Liver (tissue), 8 donors: ENCODE measurements at regions not wholly inside any gene's neighbourhood (a gene's known extent, or its start where the extent isn't known, plus 50 kb on each side); places are given as distances from the start of the nearest gene placed in this dataset.

Experiments used
- DNase-seq: peaks from one replicate; pipeline ENCODE4 v3.0.0-alpha.2; 2017; ENCODE audit warnings: low spot score
- H3K27ac ChIP-seq, 2 donors: one replicate each; pipeline ENCODE4 v1.7.0; 2013; ENCODE audit warnings: inconsistent platforms in 2 of 2, low read length in 2 of 2, control low read depth in 1 of 2, low read depth in 1 of 2, mild to moderate bottlenecking in 1 of 2
- H3K27me3 ChIP-seq, 4 donors: one replicate each; pipeline versions ENCODE4 v1.6.1 to v1.7.0; 2013; ENCODE audit warnings: low read length in 3 of 4, inconsistent platforms in 1 of 4, mild to moderate bottlenecking in 1 of 4, moderate library complexity in 1 of 4; ENCODE audit not compliant: control insufficient read depth in 4 of 4, insufficient read depth in 4 of 4
- H3K36me3 ChIP-seq, 4 donors: one replicate each; pipeline versions ENCODE4 v1.6.1 to v1.7.0; 2013; ENCODE audit warnings: low read length in 3 of 4, mild to moderate bottlenecking in 3 of 4, low read depth in 1 of 4, moderate library complexity in 1 of 4; ENCODE audit not compliant: control insufficient read depth in 4 of 4, insufficient read depth in 3 of 4
- H3K4me1 ChIP-seq, 4 donors: one replicate each; pipeline versions ENCODE4 v1.6.1 to v1.7.0; 2013; ENCODE audit warnings: low read length in 3 of 4, mild to moderate bottlenecking in 3 of 4, moderate library complexity in 1 of 4; ENCODE audit not compliant: control insufficient read depth in 4 of 4, insufficient read depth in 4 of 4
- H3K4me3 ChIP-seq, 3 donors: one replicate each; pipeline versions ENCODE4 v1.6.1 to v1.7.0; 2013; ENCODE audit warnings: low read length in 3 of 3, control low read depth in 1 of 3, low read depth in 1 of 3, mild to moderate bottlenecking in 1 of 3
- H3K9ac ChIP-seq, 2 donors: one replicate each; pipeline ENCODE4 v1.7.0; 2013; ENCODE audit warnings: low read length in 2 of 2, mild to moderate bottlenecking in 2 of 2, moderate library complexity in 2 of 2, control low read depth in 1 of 2, low read depth in 1 of 2
- H3K9me3 ChIP-seq, 4 donors: one replicate each; pipeline versions ENCODE4 v1.6.1 to v1.7.0; 2013; ENCODE audit warnings: low read length in 3 of 4; ENCODE audit not compliant: control insufficient read depth in 4 of 4
- EGR1 ChIP-seq, 2 donors: IDR thresholded peaks; 2 replicates each; pipeline ENCODE4 v1.6.1; 2016 to 2018; ENCODE audit warnings: antibody characterized with exemption in 2 of 2, low read depth in 2 of 2
- FOXA1 ChIP-seq: IDR thresholded peaks from 2 replicates; pipeline ENCODE4 v1.6.1; 2016; ENCODE audit warnings: antibody characterized with exemption
- FOXA2 ChIP-seq: IDR thresholded peaks from 2 replicates; pipeline ENCODE4 v1.6.1; 2016; ENCODE audit warnings: antibody characterized with exemption
- GABPA ChIP-seq, 2 donors: IDR thresholded peaks in 1 of 2; conservative IDR thresholded peaks in 1 of 2; 2 replicates each; pipeline ENCODE4 v1.6.1; 2016; ENCODE audit warnings: antibody characterized with exemption in 2 of 2, mild to moderate bottlenecking in 1 of 2, moderate library complexity in 1 of 2
- HNF4A ChIP-seq, 2 donors: conservative IDR thresholded peaks; 2 replicates each; pipeline ENCODE4 v1.6.1; 2016; ENCODE audit warnings: antibody characterized with exemption in 2 of 2, mild to moderate bottlenecking in 2 of 2
- HNF4G ChIP-seq: IDR thresholded peaks from 2 replicates; pipeline ENCODE4 v1.6.1; 2016; ENCODE audit warnings: antibody characterized with exemption
- JUND ChIP-seq, 2 donors: IDR thresholded peaks; 2 replicates each; pipeline ENCODE4 v1.6.1; 2016; ENCODE audit warnings: antibody characterized with exemption in 2 of 2
- MAX ChIP-seq: IDR thresholded peaks from 2 replicates; pipeline ENCODE4 v1.6.1; 2016; ENCODE audit warnings: antibody characterized with exemption
- NR2F2 ChIP-seq: IDR thresholded peaks from 2 replicates; pipeline ENCODE4 v1.6.1; 2016; ENCODE audit warnings: antibody characterized with exemption
- RAD21 ChIP-seq, 2 donors: IDR thresholded peaks; 2 replicates each; pipeline ENCODE4 v1.6.1; 2016; ENCODE audit warnings: antibody characterized with exemption in 2 of 2, mild to moderate bottlenecking in 2 of 2
- RXRA ChIP-seq, 2 donors: IDR thresholded peaks; 2 replicates each; pipeline ENCODE4 v1.6.1; 2017 to 2018; ENCODE audit warnings: antibody characterized with exemption in 2 of 2, mild to moderate bottlenecking in 1 of 2
- SP1 ChIP-seq: IDR thresholded peaks from 2 replicates; pipeline ENCODE4 v1.6.1; 2018; ENCODE audit warnings: antibody characterized with exemption, mild to moderate bottlenecking
- TAF1 ChIP-seq: conservative IDR thresholded peaks from 2 replicates; pipeline ENCODE4 v1.6.1; 2016; ENCODE audit warnings: antibody characterized with exemption, mild to moderate bottlenecking
- YY1 ChIP-seq: IDR thresholded peaks from 2 replicates; pipeline ENCODE4 v1.6.1; 2016; ENCODE audit warnings: antibody characterized with exemption, mild to moderate bottlenecking
- WGBS: extraction: QIAGEN DNeasy Blood & Tissue Kit; methylation state at CpG from one replicate; pipeline ENCODE4 v1.1.7; 2013; 5-methylcytosine and 5-hydroxymethylcytosine counted together
- TF ChIP-seq, protein P1 (sequence below): fragments of 150-350 bp; IDR thresholded peaks from 2 replicates; pipeline ENCODE4 v1.5.1; 2017; ENCODE audit warnings: improper control_type of control experiment, low read depth, low read length; ENCODE audit not compliant: missing input control
- TF ChIP-seq, protein P2 (sequence below): IDR thresholded peaks from 2 replicates; pipeline ENCODE4 v1.6.1; 2016; ENCODE audit warnings: antibody characterized with exemption
- TF ChIP-seq, protein P3 (sequence below): IDR thresholded peaks from 2 replicates; pipeline ENCODE4 v1.6.1; 2016; ENCODE audit warnings: antibody characterized with exemption
- TF ChIP-seq, protein P4 (sequence below): IDR thresholded peaks from 2 replicates; pipeline ENCODE4 v1.6.1; 2016; ENCODE audit warnings: antibody characterized with exemption, mild to moderate bottlenecking
- donor health status: healthy.
- donor health status: healthy.
- donor health status: healthy.
- donor health status: healthy.
- donor health status: healthy.

GRCh38 chr10:106089855-106090254 is 1074.7 kb downstream of the SORCS1 start:
- no peaks in the 10 kb centered on the region for H3K27me3 ChIP-seq
- no peak overlapping the region for H3K27ac ChIP-seq
- no peaks in the 10 kb centered on the region for H3K4me1 ChIP-seq
- no peaks in the 10 kb centered on the region for H3K36me3 ChIP-seq
- H3K4me3 ChIP-seq: no peak overlapping the region
- H3K9me3 ChIP-seq: no peaks in the 10 kb centered on the region
- TF ChIP-seq, protein P1, sequence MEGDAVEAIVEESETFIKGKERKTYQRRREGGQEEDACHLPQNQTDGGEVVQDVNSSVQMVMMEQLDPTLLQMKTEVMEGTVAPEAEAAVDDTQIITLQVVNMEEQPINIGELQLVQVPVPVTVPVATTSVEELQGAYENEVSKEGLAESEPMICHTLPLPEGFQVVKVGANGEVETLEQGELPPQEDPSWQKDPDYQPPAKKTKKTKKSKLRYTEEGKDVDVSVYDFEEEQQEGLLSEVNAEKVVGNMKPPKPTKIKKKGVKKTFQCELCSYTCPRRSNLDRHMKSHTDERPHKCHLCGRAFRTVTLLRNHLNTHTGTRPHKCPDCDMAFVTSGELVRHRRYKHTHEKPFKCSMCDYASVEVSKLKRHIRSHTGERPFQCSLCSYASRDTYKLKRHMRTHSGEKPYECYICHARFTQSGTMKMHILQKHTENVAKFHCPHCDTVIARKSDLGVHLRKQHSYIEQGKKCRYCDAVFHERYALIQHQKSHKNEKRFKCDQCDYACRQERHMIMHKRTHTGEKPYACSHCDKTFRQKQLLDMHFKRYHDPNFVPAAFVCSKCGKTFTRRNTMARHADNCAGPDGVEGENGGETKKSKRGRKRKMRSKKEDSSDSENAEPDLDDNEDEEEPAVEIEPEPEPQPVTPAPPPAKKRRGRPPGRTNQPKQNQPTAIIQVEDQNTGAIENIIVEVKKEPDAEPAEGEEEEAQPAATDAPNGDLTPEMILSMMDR: no peak
- DNase-seq: no peak
- no peak overlapping the region for H3K9ac ChIP-seq

DNA sequence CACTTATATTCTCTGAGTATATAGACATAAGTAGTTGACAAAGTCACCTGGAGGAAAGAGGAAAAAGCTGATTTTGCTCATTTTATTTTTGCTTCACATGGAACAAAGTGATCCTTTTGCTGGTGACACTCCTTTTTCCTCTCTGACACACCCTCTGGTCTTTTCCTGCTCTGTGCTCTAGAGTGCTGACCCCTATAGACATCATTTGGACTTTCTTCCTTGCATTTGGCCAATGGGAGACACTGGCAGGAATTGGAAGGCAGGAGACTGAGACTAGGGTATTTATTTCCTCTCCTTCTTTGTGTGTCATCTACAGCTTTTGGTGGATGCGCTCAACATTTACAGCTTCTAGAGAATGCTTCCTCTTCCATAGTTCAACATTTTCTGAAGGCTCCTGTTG is 1078.1 kb downstream of the SORCS1 start:
- Histone ChIP-seq H3K9ac (no peak overlapping the region), H3K9me3 (no peaks in the 10 kb centered on the region), H3K4me3 (no peak overlapping the region), H3K27me3 (no peaks in the 10 kb centered on the region), H3K4me1 (no peaks in the 10 kb centered on the region), H3K27ac (no peak overlapping the region), H3K36me3 (no peaks in the 10 kb centered on the region)
- TF ChIP-seq SP1 (no peak), FOXA1 (no peak), JUND (IDR thresholded peaks at IDR 0.05) (no peak), HNF4A (conservative IDR thresholded peaks at IDR 0.05) (no peak), RXRA (IDR thresholded peaks at IDR 0.05) (no peak), GABPA (IDR thresholded peaks at IDR 0.05 in 1 of 2, conservative IDR thresholded peaks at IDR 0.05 in 1 of 2) (no peak), TAF1 (no peak), NR2F2 (no peak), HNF4G (no peak), MAX (no peak), EGR1 (IDR thresholded peaks at IDR 0.05; ENCODE audit: low read depth in 2 of 2) (no peak), FOXA2 (no peak), YY1 (no peak), RAD21 (IDR thresholded peaks at IDR 0.05) (no peak)
- TF ChIP-seq, protein P2, sequence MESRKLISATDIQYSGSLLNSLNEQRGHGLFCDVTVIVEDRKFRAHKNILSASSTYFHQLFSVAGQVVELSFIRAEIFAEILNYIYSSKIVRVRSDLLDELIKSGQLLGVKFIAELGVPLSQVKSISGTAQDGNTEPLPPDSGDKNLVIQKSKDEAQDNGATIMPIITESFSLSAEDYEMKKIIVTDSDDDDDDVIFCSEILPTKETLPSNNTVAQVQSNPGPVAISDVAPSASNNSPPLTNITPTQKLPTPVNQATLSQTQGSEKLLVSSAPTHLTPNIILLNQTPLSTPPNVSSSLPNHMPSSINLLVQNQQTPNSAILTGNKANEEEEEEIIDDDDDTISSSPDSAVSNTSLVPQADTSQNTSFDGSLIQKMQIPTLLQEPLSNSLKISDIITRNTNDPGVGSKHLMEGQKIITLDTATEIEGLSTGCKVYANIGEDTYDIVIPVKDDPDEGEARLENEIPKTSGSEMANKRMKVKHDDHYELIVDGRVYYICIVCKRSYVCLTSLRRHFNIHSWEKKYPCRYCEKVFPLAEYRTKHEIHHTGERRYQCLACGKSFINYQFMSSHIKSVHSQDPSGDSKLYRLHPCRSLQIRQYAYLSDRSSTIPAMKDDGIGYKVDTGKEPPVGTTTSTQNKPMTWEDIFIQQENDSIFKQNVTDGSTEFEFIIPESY: no peak
- TF ChIP-seq, protein P3, sequence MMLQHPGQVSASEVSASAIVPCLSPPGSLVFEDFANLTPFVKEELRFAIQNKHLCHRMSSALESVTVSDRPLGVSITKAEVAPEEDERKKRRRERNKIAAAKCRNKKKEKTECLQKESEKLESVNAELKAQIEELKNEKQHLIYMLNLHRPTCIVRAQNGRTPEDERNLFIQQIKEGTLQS: no peak
- TF ChIP-seq, protein P1: no peak
- TF ChIP-seq, protein P4, sequence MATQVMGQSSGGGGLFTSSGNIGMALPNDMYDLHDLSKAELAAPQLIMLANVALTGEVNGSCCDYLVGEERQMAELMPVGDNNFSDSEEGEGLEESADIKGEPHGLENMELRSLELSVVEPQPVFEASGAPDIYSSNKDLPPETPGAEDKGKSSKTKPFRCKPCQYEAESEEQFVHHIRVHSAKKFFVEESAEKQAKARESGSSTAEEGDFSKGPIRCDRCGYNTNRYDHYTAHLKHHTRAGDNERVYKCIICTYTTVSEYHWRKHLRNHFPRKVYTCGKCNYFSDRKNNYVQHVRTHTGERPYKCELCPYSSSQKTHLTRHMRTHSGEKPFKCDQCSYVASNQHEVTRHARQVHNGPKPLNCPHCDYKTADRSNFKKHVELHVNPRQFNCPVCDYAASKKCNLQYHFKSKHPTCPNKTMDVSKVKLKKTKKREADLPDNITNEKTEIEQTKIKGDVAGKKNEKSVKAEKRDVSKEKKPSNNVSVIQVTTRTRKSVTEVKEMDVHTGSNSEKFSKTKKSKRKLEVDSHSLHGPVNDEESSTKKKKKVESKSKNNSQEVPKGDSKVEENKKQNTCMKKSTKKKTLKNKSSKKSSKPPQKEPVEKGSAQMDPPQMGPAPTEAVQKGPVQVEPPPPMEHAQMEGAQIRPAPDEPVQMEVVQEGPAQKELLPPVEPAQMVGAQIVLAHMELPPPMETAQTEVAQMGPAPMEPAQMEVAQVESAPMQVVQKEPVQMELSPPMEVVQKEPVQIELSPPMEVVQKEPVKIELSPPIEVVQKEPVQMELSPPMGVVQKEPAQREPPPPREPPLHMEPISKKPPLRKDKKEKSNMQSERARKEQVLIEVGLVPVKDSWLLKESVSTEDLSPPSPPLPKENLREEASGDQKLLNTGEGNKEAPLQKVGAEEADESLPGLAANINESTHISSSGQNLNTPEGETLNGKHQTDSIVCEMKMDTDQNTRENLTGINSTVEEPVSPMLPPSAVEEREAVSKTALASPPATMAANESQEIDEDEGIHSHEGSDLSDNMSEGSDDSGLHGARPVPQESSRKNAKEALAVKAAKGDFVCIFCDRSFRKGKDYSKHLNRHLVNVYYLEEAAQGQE: no peak
- DNase-seq: no peak
- 94% methylated on average over 1 of the region's 1 CpG for WGBS
